LNCaP clone FGC (cell line): ENCODE measurements at regions not wholly inside any gene's neighbourhood (a gene's known extent, or its start where the extent isn't known, plus 50 kb on each side); places are given as distances from the start of the nearest gene placed in this dataset.

Source experiments
- DNase-seq: peaks from one replicate; pipeline ENCODE4 v3.0.0-alpha.2; 2011; ENCODE audit warnings: low read depth
- H3K4me3 ChIP-seq: 2 replicates; pipeline ENCODE4 v1.5.1; 2011; ENCODE audit warnings: mild to moderate bottlenecking, low read depth, low read length, control low read depth
- TF ChIP-seq, protein P1 (sequence below): IDR thresholded peaks from 2 replicates; pipeline ENCODE4 v1.5.1; 2012; ENCODE audit warnings: mild to moderate bottlenecking; ENCODE audit not compliant: control insufficient read depth, insufficient read depth; ENCODE audit errors: extremely low read depth

DNA sequence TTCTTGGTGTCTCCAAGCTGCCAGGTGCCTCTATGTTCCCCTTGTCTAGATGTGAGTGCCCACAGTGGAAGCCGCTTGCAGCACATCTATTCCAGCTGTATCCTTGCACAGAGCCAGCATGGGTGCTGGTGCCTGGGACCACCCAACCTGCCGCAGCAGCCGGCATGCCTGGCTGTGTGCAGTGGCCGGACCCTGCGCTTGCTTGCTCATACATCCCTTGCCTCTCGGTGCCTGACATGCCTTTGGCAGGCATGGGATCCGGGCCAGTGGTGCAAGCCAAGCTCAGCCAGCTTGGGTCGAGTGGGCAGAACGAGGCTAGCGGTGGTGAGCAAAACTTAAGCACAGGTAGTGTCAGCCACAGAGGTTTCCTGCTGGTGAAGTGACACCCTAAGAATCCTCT, 355.1 kb downstream of the TLL1 start:
- no peak for DNase-seq
- no peak overlapping the region for H3K4me3 ChIP-seq
- TF ChIP-seq, protein P1, sequence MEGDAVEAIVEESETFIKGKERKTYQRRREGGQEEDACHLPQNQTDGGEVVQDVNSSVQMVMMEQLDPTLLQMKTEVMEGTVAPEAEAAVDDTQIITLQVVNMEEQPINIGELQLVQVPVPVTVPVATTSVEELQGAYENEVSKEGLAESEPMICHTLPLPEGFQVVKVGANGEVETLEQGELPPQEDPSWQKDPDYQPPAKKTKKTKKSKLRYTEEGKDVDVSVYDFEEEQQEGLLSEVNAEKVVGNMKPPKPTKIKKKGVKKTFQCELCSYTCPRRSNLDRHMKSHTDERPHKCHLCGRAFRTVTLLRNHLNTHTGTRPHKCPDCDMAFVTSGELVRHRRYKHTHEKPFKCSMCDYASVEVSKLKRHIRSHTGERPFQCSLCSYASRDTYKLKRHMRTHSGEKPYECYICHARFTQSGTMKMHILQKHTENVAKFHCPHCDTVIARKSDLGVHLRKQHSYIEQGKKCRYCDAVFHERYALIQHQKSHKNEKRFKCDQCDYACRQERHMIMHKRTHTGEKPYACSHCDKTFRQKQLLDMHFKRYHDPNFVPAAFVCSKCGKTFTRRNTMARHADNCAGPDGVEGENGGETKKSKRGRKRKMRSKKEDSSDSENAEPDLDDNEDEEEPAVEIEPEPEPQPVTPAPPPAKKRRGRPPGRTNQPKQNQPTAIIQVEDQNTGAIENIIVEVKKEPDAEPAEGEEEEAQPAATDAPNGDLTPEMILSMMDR = no peak

DNA sequence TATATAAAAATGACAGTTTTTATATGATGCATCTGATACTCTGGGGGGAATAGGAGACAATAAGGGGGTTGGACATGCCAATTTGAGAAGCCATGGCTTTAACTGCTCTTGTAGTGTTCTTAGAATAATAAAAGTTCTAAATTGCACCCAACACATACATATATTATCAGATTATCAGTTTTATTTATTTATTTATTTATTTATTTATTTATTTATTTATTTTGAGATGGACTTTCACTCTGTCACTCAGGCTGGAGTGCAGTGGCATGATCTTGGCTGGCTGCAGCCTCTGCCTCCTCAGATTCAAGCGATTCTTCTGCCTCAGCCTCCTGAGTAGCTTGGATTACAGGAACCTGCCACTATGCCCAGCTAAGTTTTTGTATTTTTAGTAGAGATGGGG, 356.8 kb downstream of the TLL1 start:
- TF ChIP-seq, protein P1 = no peak
- DNase-seq = no peak

DNA sequence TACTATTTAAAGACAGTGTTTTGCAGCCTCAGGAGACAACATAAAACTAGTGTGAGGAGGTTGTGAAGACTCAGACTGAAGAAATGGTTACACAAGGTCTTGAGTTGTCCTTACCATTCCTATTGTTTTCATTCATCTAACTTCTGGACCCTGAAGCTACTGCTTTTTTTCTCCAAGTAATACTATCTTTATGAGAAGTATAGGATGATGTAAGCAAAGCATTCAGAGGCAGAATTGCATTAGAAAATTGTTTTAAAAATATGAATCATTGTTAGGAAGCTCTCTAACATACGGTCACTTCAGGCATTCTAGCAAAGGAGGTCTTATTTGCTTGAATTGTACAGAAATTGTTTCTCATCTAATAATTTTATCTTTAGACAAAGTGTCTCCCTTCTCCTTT, 357.8 kb downstream of the TLL1 start:
- DNase-seq = no peak
- no peak overlapping the region for H3K4me3 ChIP-seq
- TF ChIP-seq, protein P1 = no peak

More for the DNA sequence above, 356.8 kb downstream of the TLL1 start:
- no peak overlapping the region for H3K4me3 ChIP-seq

DNA sequence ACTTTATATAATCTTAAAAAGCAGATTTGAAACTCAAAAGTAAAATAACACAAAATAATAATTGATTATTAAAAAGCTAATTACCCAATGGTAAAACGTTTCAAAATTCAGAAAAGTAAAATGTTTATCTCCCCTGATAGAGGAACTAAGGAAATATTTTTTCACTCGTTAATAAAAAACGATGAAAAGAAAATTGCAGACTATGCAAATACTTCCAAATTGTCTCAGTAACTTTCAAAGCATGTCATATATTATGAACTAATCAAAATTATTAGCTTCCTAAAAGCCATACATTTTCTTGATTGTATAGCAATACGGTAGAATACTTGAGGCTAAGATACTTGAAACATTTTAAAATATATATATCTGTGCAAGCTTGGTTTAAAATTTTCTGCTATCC, 366.3 kb downstream of the TLL1 start:
- DNase-seq = no peak
- TF ChIP-seq, protein P1 = no peak
- no peak overlapping the region for H3K4me3 ChIP-seq

DNA sequence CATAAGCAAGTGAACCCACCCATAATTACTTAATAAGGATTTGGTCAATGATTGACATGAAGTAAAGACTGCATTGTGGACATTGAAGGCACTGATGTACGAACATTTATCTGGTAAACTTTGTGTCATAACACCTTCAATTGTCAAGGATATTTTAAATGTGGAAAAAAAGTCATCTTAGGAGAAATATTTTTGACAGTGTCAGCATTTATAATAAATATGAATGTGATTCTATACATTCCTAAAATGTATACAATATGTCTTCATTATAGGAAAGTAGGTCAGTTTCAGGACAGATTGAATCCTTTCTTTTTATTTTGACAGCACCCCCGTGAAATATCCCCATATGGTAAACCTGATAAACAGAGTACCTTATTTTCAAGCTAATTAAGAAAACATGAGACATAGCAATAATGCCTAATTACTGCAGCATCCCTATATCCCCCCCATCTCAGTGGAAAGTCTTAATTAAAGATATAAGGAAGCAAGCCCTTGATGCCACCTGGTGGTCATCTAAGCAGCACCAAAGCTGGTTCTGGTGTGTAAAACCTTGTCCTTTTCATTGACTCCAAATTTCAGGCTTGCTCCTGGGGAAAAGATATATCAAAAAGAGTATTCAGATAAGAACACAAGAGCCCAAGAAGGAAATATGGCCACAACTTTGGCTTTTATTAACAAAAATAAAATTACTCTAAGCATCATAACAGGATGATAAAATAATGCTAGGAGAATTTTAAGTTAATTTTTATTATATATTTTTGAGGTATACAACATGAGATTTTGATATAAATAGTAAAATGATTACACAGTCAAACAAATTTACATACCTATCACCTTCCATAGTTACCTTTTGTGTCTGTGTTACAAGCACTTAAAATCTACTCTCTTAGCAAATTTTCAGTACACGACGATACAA, 379.7 kb downstream of the TLL1 start:
- no peak for DNase-seq
- TF ChIP-seq, protein P1 = peak; percentile 64
- no peak overlapping the region for H3K4me3 ChIP-seq

DNA sequence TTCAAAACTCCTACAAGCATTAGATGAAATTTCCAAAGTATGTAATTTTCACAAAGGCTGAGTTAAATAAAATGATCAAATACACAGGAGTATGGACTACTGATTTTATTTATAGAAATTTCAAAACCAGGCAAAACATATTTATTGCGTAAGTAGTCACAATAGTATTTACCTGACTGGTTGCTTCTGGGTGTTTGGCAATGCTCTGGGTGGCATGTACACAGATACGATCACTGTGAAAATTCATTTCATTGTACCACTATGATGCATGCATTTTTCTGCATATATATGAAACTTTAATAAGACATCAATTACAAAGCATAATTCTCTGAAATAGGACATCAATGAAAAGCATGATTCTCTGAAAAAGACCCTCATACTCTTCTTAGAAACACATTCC, 384.2 kb downstream of the TLL1 start:
- no peak for DNase-seq
- TF ChIP-seq, protein P1 = no peak
- no peak overlapping the region for H3K4me3 ChIP-seq
